ENCODE measurements at regions not wholly inside any gene's neighbourhood (a gene's known extent, or its start where the extent isn't known, plus 50 kb on each side); places are given as distances from the start of the nearest gene placed in this dataset.

DNA sequence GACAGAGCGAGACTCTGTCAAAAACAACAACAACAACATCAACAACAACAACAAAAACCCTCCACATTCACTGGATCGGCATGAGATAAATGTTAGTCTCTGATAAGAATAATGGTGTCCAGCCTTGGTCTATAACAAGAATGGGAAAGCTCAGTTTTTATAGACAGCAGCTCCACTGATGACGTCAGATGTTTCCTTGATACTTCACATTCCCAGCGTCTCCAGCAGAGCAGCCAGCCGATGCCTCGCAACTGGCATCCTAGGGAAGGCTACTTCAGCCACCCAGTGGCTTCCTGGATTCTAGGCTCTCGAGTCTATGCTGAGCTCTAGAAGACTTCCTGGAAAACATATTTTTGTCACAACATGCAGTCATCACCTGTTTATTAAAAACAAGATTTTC is 271.4 kb upstream of the SMIM21 start:
- H3K27me3 ChIP-seq (ENCODE audit: insufficient read depth, low read length): no peaks in the 10 kb centered on the region
- peaks cover 8% of the 10 kb centered on the region for H3K9me3 Mint-ChIP-seq (ENCODE audit: unreplicated experiment)

DNA sequence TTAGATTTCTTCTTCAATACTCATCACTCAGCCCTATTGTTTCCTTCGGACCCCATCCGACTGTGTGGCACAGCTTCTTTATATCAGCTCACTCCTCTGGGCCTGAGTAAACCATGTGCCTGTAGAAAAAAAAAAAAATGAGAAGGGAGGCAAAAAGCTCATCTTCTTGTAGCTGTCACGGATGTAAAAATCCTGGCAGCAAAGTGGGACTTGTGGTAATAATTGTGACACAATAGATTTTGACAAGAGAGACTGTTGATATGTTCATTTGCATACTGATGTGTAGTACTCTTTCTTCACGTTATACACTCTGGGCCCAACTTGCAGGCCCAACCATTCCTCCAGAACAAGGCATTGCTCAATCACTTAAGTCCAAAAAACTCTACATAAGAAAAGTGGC is 270.0 kb upstream of the SMIM21 start:
- H2AFZ ChIP-seq (ENCODE audit: low read depth, low read length): no peak overlapping the region
- no peak overlapping the region for H3K9ac ChIP-seq (ENCODE audit: low read length)
- H3K4me3 ChIP-seq (ENCODE audit: insufficient read depth, low read depth, low read length): no peak overlapping the region
- H3K4me1 ChIP-seq (ENCODE audit: insufficient read depth, low read length): no peaks in the 10 kb centered on the region
- FAIRE-seq (no peak), DNase-seq (ENCODE audit: low read depth) (no peak)
- no peaks in the 10 kb centered on the region for H3K9me3 ChIP-seq (ENCODE audit: insufficient read depth, low read depth, low read length)
- no peaks in the 10 kb centered on the region for H3K4me1 Mint-ChIP-seq (ENCODE audit: low read depth, unreplicated experiment)
- H3K36me3 ChIP-seq (ENCODE audit: insufficient read depth, low read length): no peaks in the 10 kb centered on the region
- no peak for TF ChIP-seq EZH2 (IDR thresholded peaks at IDR 0.05; ENCODE audit: insufficient read depth, low read length)
- TF ChIP-seq, protein P1, sequence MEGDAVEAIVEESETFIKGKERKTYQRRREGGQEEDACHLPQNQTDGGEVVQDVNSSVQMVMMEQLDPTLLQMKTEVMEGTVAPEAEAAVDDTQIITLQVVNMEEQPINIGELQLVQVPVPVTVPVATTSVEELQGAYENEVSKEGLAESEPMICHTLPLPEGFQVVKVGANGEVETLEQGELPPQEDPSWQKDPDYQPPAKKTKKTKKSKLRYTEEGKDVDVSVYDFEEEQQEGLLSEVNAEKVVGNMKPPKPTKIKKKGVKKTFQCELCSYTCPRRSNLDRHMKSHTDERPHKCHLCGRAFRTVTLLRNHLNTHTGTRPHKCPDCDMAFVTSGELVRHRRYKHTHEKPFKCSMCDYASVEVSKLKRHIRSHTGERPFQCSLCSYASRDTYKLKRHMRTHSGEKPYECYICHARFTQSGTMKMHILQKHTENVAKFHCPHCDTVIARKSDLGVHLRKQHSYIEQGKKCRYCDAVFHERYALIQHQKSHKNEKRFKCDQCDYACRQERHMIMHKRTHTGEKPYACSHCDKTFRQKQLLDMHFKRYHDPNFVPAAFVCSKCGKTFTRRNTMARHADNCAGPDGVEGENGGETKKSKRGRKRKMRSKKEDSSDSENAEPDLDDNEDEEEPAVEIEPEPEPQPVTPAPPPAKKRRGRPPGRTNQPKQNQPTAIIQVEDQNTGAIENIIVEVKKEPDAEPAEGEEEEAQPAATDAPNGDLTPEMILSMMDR (IDR thresholded peaks at IDR 0.05; ENCODE audit: insufficient read depth, low read depth, low read length): no peak
- no peaks in the 10 kb centered on the region for H3K27me3 Mint-ChIP-seq (ENCODE audit: low read depth, unreplicated experiment)
- H4K20me1 ChIP-seq (ENCODE audit: insufficient read depth, low read length): no peaks in the 10 kb centered on the region
- no peaks in the 10 kb centered on the region for H3K27me3 ChIP-seq (ENCODE audit: insufficient read depth, low read length)
- H3K4me2 ChIP-seq (ENCODE audit: low read length): no peak overlapping the region
- H3K79me2 ChIP-seq (ENCODE audit: insufficient read depth, low read length): no peaks in the 10 kb centered on the region
- H3K9me3 Mint-ChIP-seq (ENCODE audit: unreplicated experiment): peaks cover 3% of the 10 kb centered on the region
- no peak overlapping the region for H3K4me3 Mint-ChIP-seq (ENCODE audit: unreplicated experiment)
- H3K36me3 Mint-ChIP-seq (ENCODE audit: low read depth, unreplicated experiment): no peaks in the 10 kb centered on the region
- H3K27ac ChIP-seq (ENCODE audit: low read depth, low read length): no peak overlapping the region
- H3K27ac Mint-ChIP-seq (ENCODE audit: unreplicated experiment): no peak overlapping the region

More for the DNA sequence above, 271.4 kb upstream of the SMIM21 start:
- DNase-seq (ENCODE audit: low read depth) (no peak), FAIRE-seq (no peak)
- Histone ChIP-seq H3K4me2 (ENCODE audit: low read length) (no peak overlapping the region), H3K27ac (ENCODE audit: low read depth, low read length) (no peak overlapping the region), H3K9me3 (ENCODE audit: insufficient read depth, low read depth, low read length) (peaks cover 3% of the 10 kb centered on the region), H3K4me3 (ENCODE audit: insufficient read depth, low read depth, low read length) (no peak overlapping the region), H3K9ac (ENCODE audit: low read length) (no peak overlapping the region), H2AFZ (ENCODE audit: low read depth, low read length) (no peak overlapping the region), H3K4me1 (ENCODE audit: insufficient read depth, low read length) (no peaks in the 10 kb centered on the region), H3K36me3 (ENCODE audit: insufficient read depth, low read length) (no peaks in the 10 kb centered on the region), H3K79me2 (ENCODE audit: insufficient read depth, low read length) (no peaks in the 10 kb centered on the region), H4K20me1 (ENCODE audit: insufficient read depth, low read length) (no peaks in the 10 kb centered on the region)
- H3K27me3 Mint-ChIP-seq (ENCODE audit: low read depth, unreplicated experiment): no peaks in the 10 kb centered on the region
- no peak overlapping the region for H3K27ac Mint-ChIP-seq (ENCODE audit: unreplicated experiment)
- H3K4me3 Mint-ChIP-seq (ENCODE audit: unreplicated experiment): no peak overlapping the region
- TF ChIP-seq, protein P1 (IDR thresholded peaks at IDR 0.05; ENCODE audit: insufficient read depth, low read depth, low read length): no peak
- TF ChIP-seq EZH2 (IDR thresholded peaks at IDR 0.05; ENCODE audit: insufficient read depth, low read length): no peak
- H3K36me3 Mint-ChIP-seq (ENCODE audit: low read depth, unreplicated experiment): no peaks in the 10 kb centered on the region
- H3K4me1 Mint-ChIP-seq (ENCODE audit: low read depth, unreplicated experiment): no peaks in the 10 kb centered on the region

DNA sequence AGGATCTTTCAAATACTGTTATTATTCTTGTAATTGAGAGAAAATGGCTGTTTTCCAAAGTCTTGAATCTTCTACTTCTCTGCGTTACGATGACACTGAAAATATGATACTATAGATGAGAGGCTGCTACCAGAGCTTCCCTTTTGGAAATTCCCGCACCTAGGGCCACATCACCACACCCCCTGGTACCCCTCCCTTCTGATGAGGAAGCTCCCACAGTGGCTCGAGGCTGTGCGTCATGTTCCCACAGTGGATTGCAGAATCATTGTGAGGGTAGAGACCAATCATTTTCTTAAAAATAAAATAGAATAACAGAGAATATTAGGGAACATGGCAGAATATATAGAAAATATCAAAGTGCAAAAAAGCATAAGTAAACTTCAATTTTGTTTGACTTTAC is 268.9 kb upstream of the SMIM21 start:
- Histone ChIP-seq H3K27ac (ENCODE audit: low read depth, low read length) (no peak overlapping the region), H3K79me2 (ENCODE audit: insufficient read depth, low read length) (no peaks in the 10 kb centered on the region), H2AFZ (ENCODE audit: low read depth, low read length) (no peak overlapping the region), H4K20me1 (ENCODE audit: insufficient read depth, low read length) (no peaks in the 10 kb centered on the region), H3K4me2 (ENCODE audit: low read length) (no peak overlapping the region), H3K9ac (ENCODE audit: low read length) (no peak overlapping the region), H3K27me3 (ENCODE audit: insufficient read depth, low read length) (no peaks in the 10 kb centered on the region), H3K36me3 (ENCODE audit: insufficient read depth, low read length) (no peaks in the 10 kb centered on the region), H3K4me1 (ENCODE audit: insufficient read depth, low read length) (no peaks in the 10 kb centered on the region), H3K4me3 (ENCODE audit: insufficient read depth, low read depth, low read length) (no peak overlapping the region), H3K9me3 (ENCODE audit: insufficient read depth, low read depth, low read length) (no peaks in the 10 kb centered on the region)
- Mint-ChIP-seq H3K36me3 (ENCODE audit: low read depth, unreplicated experiment) (no peaks in the 10 kb centered on the region), H3K4me1 (ENCODE audit: low read depth, unreplicated experiment) (no peaks in the 10 kb centered on the region), H3K4me3 (ENCODE audit: unreplicated experiment) (no peak overlapping the region), H3K27me3 (ENCODE audit: low read depth, unreplicated experiment) (no peaks in the 10 kb centered on the region), H3K27ac (ENCODE audit: unreplicated experiment) (no peak overlapping the region), H3K9me3 (ENCODE audit: unreplicated experiment) (no peaks in the 10 kb centered on the region)
- FAIRE-seq (no peak), DNase-seq (ENCODE audit: low read depth) (no peak)
- TF ChIP-seq EZH2 (IDR thresholded peaks at IDR 0.05; ENCODE audit: insufficient read depth, low read length): no peak
- TF ChIP-seq, protein P1 (IDR thresholded peaks at IDR 0.05; ENCODE audit: insufficient read depth, low read depth, low read length): no peak

Data from astrocyte (in vitro differentiated cells and primary cell).